HepG2 (cell line): ENCODE measurements at regions not wholly inside any gene's neighbourhood (a gene's known extent, or its start where the extent isn't known, plus 50 kb on each side); places are given as distances from the start of the nearest gene placed in this dataset.
A peak's percentile ranks its signal among the peaks of the same experiment; 100 is the strongest.

Experiments used
- ARNT ChIP-seq: fragments of 450-650 bp; IDR thresholded peaks from 2 replicates; pipeline ENCODE4 v1.6.1; 2017
- CSRNP2 ChIP-seq: sonication (generic); formaldehyde crosslinking; conservative IDR thresholded peaks from 2 replicates; pipeline ENCODE4 v1.8.0; 2022; ENCODE audit warnings: low read depth, missing genetic modification reagents
- GABPB1 ChIP-seq: IDR thresholded peaks from 2 replicates; pipeline ENCODE4 v1.6.1; 2016; ENCODE audit warnings: mild to moderate bottlenecking, missing genetic modification reagents, moderate library complexity, missing compliant biosample characterization
- HIVEP1 ChIP-seq: sonication (generic); formaldehyde crosslinking; IDR thresholded peaks from 2 replicates; pipeline ENCODE4 v1.4.0; 2020; ENCODE audit warnings: mild to moderate bottlenecking, missing genetic modification reagents
- KDM1A ChIP-seq: IDR thresholded peaks from 2 replicates; pipeline ENCODE4 v1.6.1; 2016; ENCODE audit warnings: missing compliant biosample characterization
- POGZ ChIP-seq: sonication (generic); formaldehyde crosslinking; IDR thresholded peaks from 2 replicates; pipeline ENCODE4 v1.4.0; 2020; ENCODE audit warnings: mild to moderate bottlenecking, missing genetic modification reagents
- RXRB ChIP-seq: IDR thresholded peaks from 2 replicates; pipeline ENCODE4 v1.6.1; 2016; ENCODE audit warnings: borderline replicate concordance, missing genetic modification reagents, missing compliant biosample characterization
- SP5 ChIP-seq: IDR thresholded peaks from 2 replicates; pipeline ENCODE4 v1.6.1; 2016; ENCODE audit warnings: low read depth, borderline replicate concordance
- U2AF2 ChIP-seq: fragments of 200-400 bp; formaldehyde crosslinking; IDR thresholded peaks from 2 replicates; pipeline ENCODE4 v1.6.1; 2017; ENCODE audit warnings: low read depth, mild to moderate bottlenecking, low read length
- ZBTB3 ChIP-seq: sonication (generic); formaldehyde crosslinking; IDR thresholded peaks from 2 replicates; pipeline ENCODE4 v1.4.0; 2020; ENCODE audit warnings: low read depth, mild to moderate bottlenecking, moderate library complexity, missing genetic modification reagents, borderline replicate concordance
- ZBTB7B ChIP-seq: sonication (generic); formaldehyde crosslinking; IDR thresholded peaks from 2 replicates; pipeline ENCODE4 v1.4.0; 2020; ENCODE audit warnings: missing genetic modification reagents
- ZNF260 ChIP-seq: sonication (generic); formaldehyde crosslinking; IDR thresholded peaks from 2 replicates; pipeline ENCODE4 v1.4.0; 2020; ENCODE audit warnings: missing genetic modification reagents, low read depth, mild to moderate bottlenecking, borderline replicate concordance
- ZNF639 ChIP-seq: conservative IDR thresholded peaks from 2 replicates; pipeline ENCODE4 v1.6.1; 2018; ENCODE audit warnings: missing genetic modification reagents
- ZNF691 ChIP-seq: sonication (generic); formaldehyde crosslinking; IDR thresholded peaks from 2 replicates; pipeline ENCODE4 v1.4.0; 2020; ENCODE audit warnings: missing genetic modification reagents, low read depth, mild to moderate bottlenecking, borderline replicate concordance
- ZNF841 ChIP-seq: sonication (generic); formaldehyde crosslinking; IDR thresholded peaks from 2 replicates; pipeline ENCODE4 v1.8.1; 2023; ENCODE audit warnings: missing genetic modification reagents, borderline replicate concordance
- TF ChIP-seq, protein P1 (sequence below): sonication (generic); formaldehyde crosslinking; IDR thresholded peaks from 2 replicates; pipeline ENCODE4 v1.9.0; 2021; ENCODE audit warnings: mild to moderate bottlenecking, missing genetic modification reagents

DNA sequence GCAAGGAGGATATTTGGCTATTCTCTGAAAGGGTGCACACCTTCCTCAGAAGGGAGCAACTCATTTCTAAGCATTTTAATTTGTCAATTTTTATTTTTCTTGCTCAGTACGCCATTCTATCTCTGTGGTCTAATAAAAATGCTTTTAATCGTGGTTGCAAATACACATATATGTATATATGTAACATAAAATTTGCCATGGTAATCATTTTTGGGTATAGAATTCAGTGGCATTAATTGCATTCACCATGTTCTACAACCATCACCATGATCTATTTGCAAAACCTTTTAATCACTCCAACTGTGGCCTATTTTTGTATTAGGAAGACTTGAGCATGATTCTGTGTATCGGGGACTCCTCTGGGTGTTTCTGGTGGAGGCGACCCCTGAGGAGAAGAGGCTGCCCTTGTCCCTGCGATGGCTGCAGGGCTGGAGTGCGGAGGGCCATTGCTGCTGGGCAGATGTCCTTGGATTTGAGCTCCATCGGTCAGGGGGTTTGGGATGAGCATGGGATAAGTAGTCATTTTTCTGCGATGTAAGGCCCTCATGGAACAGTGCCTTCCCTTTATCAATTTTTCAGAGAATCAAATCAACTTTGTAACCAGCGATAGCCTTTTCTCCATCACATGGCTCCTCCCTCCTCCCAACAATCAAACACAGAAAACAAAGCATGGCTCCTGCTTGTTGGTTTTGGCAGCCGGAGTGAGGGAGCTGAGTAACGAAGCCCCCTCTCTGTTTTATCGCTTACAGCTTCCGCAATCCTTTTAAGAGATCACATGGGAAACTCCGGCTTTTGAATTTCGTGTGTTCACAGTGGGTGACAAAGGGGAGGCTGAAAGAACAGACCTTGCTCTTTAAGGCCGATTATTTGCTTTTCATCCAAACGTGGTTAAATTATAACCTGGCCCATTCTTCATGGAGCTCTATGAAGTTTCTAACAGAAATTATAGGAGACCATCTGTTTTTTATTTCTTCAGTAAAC is 187.3 kb downstream of the TENT4A start (continued):
- TF ChIP-seq, protein P1, sequence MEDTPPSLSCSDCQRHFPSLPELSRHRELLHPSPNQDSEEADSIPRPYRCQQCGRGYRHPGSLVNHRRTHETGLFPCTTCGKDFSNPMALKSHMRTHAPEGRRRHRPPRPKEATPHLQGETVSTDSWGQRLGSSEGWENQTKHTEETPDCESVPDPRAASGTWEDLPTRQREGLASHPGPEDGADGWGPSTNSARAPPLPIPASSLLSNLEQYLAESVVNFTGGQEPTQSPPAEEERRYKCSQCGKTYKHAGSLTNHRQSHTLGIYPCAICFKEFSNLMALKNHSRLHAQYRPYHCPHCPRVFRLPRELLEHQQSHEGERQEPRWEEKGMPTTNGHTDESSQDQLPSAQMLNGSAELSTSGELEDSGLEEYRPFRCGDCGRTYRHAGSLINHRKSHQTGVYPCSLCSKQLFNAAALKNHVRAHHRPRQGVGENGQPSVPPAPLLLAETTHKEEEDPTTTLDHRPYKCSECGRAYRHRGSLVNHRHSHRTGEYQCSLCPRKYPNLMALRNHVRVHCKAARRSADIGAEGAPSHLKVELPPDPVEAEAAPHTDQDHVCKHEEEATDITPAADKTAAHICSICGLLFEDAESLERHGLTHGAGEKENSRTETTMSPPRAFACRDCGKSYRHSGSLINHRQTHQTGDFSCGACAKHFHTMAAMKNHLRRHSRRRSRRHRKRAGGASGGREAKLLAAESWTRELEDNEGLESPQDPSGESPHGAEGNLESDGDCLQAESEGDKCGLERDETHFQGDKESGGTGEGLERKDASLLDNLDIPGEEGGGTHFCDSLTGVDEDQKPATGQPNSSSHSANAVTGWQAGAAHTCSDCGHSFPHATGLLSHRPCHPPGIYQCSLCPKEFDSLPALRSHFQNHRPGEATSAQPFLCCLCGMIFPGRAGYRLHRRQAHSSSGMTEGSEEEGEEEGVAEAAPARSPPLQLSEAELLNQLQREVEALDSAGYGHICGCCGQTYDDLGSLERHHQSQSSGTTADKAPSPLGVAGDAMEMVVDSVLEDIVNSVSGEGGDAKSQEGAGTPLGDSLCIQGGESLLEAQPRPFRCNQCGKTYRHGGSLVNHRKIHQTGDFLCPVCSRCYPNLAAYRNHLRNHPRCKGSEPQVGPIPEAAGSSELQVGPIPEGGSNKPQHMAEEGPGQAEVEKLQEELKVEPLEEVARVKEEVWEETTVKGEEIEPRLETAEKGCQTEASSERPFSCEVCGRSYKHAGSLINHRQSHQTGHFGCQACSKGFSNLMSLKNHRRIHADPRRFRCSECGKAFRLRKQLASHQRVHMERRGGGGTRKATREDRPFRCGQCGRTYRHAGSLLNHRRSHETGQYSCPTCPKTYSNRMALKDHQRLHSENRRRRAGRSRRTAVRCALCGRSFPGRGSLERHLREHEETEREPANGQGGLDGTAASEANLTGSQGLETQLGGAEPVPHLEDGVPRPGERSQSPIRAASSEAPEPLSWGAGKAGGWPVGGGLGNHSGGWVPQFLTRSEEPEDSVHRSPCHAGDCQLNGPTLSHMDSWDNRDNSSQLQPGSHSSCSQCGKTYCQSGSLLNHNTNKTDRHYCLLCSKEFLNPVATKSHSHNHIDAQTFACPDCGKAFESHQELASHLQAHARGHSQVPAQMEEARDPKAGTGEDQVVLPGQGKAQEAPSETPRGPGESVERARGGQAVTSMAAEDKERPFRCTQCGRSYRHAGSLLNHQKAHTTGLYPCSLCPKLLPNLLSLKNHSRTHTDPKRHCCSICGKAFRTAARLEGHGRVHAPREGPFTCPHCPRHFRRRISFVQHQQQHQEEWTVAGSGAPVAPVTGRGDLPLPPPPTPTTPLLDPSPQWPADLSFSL (CRISPR knock-in tag) = no peak
- no peak for TF ChIP-seq ZBTB3 (CRISPR knock-in tag)
- no peak for TF ChIP-seq ZNF841
- TF ChIP-seq GABPB1 = peak; percentile 35; the same call in 1 of the 2 replicates
- no peak for TF ChIP-seq ARNT
- TF ChIP-seq U2AF2 = no peak
- TF ChIP-seq ZNF691 = no peak
- TF ChIP-seq CSRNP2 (CRISPR knock-in tag) = no peak
- no peak for TF ChIP-seq HIVEP1 (CRISPR knock-in tag)
- peak; percentile 76; the same call in 1 of the 2 replicates for TF ChIP-seq ZBTB7B (CRISPR knock-in tag)
- TF ChIP-seq RXRB (CRISPR knock-in tag) = peak; percentile 61; the same call in 1 of the 2 replicates
- TF ChIP-seq SP5 (CRISPR knock-in tag) = no peak; the same call in none of the 2 replicates
- TF ChIP-seq KDM1A = 0 out of 2 replicates have a peak, but pooled peaks have one; percentile 27
- no peak for TF ChIP-seq ZNF260
- TF ChIP-seq ZNF639 (CRISPR knock-in tag) = no peak
- peak; percentile 94 for TF ChIP-seq POGZ (CRISPR knock-in tag)
